Stomach smooth muscle (tissue), 2 donors: ENCODE measurements at regions not wholly inside any gene's neighbourhood (a gene's known extent, or its start where the extent isn't known, plus 50 kb on each side); places are given as distances from the start of the nearest gene placed in this dataset.

Experiments
- H3K27ac ChIP-seq: one replicate; pipeline ENCODE4 v1.7.0; 2013; ENCODE audit warnings: mild to moderate bottlenecking, low read length, inconsistent platforms
- H3K27me3 ChIP-seq, 2 donors: one replicate each; pipeline ENCODE4 v1.7.0; 2013; ENCODE audit warnings: low read length in 2 of 2; ENCODE audit not compliant: insufficient read depth in 2 of 2, control insufficient read depth in 1 of 2
- H3K36me3 ChIP-seq, 2 donors: one replicate each; pipeline ENCODE4 v1.7.0; 2013; ENCODE audit warnings: low read length in 2 of 2; ENCODE audit not compliant: control insufficient read depth in 2 of 2, insufficient read depth in 2 of 2
- H3K4me1 ChIP-seq: one replicate; pipeline ENCODE4 v1.7.0; 2013; ENCODE audit warnings: low read length; ENCODE audit not compliant: control insufficient read depth, insufficient read depth
- H3K4me3 ChIP-seq, 2 donors: one replicate each; pipeline ENCODE4 v1.7.0; 2013; ENCODE audit warnings: low read length in 2 of 2
- H3K9ac ChIP-seq, 2 donors: one replicate each; pipeline ENCODE4 v1.7.0; 2013; ENCODE audit warnings: low read length in 2 of 2, mild to moderate bottlenecking in 1 of 2
- H3K9me3 ChIP-seq, 2 donors: one replicate each; pipeline ENCODE4 v1.7.0; 2013; ENCODE audit warnings: low read length in 2 of 2; ENCODE audit not compliant: control insufficient read depth in 2 of 2
- donor health status: healthy.
- donor health status: Pancreatic carcinoma.

DNA sequence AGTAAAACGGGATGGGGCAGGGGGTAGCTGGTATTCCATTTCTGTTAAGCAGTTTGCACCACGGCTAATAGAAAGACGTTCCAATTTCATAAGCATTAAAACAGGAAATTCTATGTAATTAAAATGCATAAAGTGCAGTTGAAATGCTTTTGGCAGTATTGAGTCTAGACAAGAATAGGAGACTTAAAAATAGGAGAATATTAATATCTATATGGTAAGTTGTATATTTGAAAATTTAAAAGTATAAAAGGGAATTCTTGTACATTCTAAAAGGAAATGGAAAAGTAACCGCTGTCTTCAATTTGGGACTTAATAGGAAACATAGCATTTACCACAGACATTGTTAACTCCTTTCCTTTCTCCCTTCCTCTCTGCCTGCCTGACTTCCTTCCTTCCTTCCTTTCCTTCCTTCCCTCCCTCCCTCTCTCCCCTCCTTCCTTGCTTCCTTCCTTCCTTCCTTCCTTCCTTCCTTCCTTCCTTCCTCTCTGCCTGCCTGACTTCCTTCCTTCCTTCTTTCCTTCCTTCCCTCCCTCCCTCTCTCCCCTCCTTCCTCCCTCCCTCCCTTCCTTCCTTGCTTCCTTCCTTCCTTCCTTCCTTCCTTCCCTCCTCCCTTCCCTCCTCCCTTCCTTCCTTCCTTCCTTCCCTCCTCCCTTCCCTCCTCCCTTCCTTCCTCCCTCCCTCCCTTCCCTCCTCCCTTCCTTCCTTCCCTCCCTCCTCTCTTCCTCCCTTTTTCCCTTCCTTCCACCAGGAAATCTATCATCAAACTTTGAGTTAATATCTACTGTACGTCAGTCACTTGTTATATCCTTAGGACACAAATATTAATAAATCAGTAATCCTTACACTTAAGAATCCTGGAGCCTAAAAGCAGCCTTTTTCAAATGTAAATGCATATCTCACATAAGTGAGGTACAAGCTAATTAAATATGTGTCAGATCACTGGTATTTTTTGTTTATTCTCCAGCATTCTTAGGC, 1049.3 kb downstream of the GALC start:
- H3K36me3 ChIP-seq, result no peaks in the 10 kb centered on the region
- no peak overlapping the region for H3K4me3 ChIP-seq
- H3K27ac ChIP-seq, result no peak overlapping the region
- H3K4me1 ChIP-seq, result no peaks in the 10 kb centered on the region
- H3K27me3 ChIP-seq, result no peaks in the 10 kb centered on the region
- no peak overlapping the region for H3K9ac ChIP-seq
- H3K9me3 ChIP-seq, result no peaks in the 10 kb centered on the region

DNA sequence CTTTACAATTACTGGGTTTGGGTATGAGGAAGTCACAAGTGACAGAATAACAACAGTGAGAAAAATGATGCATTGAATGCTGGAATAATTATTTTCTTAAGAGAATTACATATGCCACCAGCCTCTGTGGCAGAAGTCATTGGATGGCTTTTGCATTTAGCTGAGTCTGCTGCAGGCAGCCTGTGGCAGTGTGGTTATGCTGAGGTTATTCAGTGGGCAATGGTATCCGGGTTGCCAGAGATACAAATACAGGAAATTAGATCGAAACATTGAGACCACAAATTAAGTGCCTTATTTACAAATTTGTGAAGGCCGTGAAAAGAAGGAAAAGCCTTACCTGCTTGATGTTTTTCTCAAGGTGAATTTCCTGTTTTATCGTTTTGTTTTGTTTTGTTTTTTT, 1050.0 kb downstream of the GALC start:
- Histone ChIP-seq H3K9ac (no peak overlapping the region), H3K27ac (no peak overlapping the region), H3K4me1 (no peaks in the 10 kb centered on the region), H3K36me3 (no peaks in the 10 kb centered on the region), H3K9me3 (no peaks in the 10 kb centered on the region), H3K27me3 (no peaks in the 10 kb centered on the region), H3K4me3 (no peak overlapping the region)

DNA sequence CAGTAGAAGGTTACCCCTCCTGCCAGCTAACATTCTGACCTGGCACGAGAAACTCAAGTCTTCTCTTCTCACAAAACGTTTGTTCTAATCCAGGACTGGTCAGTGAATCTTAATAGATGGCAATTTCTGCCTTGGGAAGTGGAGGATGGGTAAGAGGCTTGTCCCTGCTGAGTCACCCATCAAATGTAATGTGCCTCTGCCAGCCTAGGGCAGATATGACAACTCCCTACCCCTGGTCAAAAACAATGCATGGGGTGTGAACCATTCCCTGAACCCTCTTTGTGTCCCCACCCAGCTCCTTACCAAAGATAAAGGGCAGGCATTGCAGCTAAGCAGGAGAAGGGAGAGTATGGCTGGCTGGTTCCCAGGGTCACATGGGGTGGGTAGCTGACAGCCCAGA, 1052.9 kb downstream of the GALC start:
- Histone ChIP-seq H3K4me1 (no peaks in the 10 kb centered on the region), H3K27ac (no peak overlapping the region), H3K9ac (no peak overlapping the region), H3K36me3 (no peaks in the 10 kb centered on the region), H3K9me3 (no peaks in the 10 kb centered on the region), H3K4me3 (no peak overlapping the region), H3K27me3 (no peaks in the 10 kb centered on the region)

DNA sequence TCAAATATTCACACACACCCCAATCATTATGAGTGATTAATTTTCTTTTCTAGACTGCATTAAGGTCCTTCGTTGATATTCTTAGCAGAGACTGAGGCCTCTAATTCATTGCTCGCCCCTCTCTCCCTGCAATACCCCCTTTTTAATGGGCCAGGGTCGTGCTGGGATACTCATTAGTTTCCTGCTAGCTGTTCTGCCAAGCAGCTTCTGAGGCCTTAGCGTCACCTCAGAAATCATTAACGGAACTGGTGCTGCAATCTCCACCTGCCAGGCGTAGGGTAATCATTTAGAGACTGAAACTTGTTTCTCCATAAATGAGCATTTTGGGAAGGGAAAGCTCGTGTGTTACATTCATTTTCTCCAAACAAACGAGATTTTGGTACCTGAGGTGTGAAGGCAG, 1054.7 kb downstream of the GALC start:
- no peaks in the 10 kb centered on the region for H3K36me3 ChIP-seq
- no peak overlapping the region for H3K4me3 ChIP-seq
- H3K9ac ChIP-seq, result no peak overlapping the region
- no peaks in the 10 kb centered on the region for H3K27me3 ChIP-seq
- H3K27ac ChIP-seq, result no peak overlapping the region
- H3K4me1 ChIP-seq, result no peaks in the 10 kb centered on the region
- no peaks in the 10 kb centered on the region for H3K9me3 ChIP-seq

DNA sequence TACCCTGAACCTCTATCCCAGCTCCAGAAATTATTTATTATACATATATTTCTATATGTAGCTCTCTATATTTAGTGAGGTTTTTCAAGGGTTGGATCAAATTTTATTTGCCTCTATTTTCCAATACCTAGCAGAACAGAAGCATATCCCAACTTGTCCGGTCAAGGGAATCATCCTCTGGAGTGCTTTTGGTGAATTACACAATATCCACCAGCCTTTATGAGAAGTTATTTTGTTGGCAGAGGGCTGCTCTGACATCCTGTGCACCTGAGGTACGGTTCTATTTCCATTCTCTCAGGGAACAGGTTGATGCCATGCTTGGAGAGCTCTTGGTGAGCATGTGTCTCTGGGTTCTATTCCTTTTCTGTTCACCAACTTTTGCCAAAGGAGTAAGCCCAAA, 1056.4 kb downstream of the GALC start:
- Histone ChIP-seq H3K9ac (no peak overlapping the region), H3K4me1 (no peaks in the 10 kb centered on the region), H3K27ac (no peak overlapping the region), H3K4me3 (no peak overlapping the region), H3K36me3 (no peaks in the 10 kb centered on the region), H3K27me3 (no peaks in the 10 kb centered on the region), H3K9me3 (no peaks in the 10 kb centered on the region)

DNA sequence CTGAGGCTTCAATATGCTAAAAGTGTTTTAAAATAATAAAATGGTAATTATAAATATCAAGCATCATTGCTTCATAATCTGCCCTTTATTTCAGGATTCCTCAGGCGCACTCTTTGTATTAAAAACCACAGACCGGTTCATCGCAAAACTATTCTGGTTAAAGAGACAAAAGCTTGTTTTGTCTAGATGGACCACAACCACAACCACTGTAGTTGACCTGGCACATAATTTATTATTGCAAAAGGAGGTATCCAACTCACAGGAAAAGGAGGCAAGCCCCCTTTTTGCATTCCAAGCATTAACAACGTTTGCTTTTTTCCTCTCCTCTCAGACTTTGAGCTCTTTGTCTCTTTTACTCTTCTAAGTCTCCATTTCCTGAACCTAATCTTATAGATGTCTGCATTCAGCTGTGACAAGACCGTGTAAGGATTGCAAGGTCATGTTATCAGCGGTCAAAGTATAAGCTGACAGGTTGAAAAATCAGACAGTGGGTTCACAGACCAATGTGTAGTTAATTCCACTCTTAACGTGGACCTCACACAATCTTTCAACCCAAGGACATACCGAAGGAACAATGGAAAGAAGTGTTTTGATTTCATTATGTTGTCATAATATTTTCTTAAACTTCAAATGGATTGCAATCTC, 1057.6 kb downstream of the GALC start:
- H3K4me3 ChIP-seq, result no peak overlapping the region
- no peaks in the 10 kb centered on the region for H3K9me3 ChIP-seq
- H3K4me1 ChIP-seq, result no peaks in the 10 kb centered on the region
- H3K27ac ChIP-seq, result no peak overlapping the region
- no peaks in the 10 kb centered on the region for H3K36me3 ChIP-seq
- no peaks in the 10 kb centered on the region for H3K27me3 ChIP-seq
- H3K9ac ChIP-seq, result no peak overlapping the region

DNA sequence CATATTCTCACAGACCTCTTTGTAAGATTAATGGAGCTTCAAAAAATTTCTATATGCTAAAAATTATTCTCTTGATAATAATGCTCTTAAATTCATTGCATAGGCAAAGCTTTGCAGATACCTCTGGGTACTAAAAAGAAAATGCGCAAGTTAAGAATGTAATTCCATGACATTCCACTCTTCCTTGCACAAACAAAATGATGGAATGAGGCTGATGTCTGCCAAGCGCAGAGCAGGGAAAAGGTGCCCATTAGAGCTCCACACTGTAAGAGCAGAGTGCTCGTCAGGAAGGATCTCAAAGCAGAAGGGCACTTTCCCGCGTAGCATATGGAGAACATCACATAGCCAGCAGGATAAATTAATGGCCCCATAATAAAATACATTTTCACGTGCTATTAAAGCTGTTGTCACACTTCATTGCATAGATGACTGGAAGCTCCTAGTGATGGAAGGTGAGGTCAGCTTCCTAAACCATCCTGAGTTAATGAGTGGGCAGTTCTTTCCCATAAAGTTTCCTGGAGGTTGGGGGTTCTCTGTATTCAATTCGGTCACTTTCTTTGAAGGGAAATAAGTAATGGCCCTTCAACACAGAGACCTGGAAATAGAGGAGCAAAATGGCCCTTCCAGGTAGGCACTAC, 1058.9 kb downstream of the GALC start:
- H3K9me3 ChIP-seq, result no peaks in the 10 kb centered on the region
- no peaks in the 10 kb centered on the region for H3K36me3 ChIP-seq
- no peak overlapping the region for H3K27ac ChIP-seq
- H3K4me1 ChIP-seq, result no peaks in the 10 kb centered on the region
- H3K27me3 ChIP-seq, result no peaks in the 10 kb centered on the region
- H3K9ac ChIP-seq, result no peak overlapping the region
- no peak overlapping the region for H3K4me3 ChIP-seq

DNA sequence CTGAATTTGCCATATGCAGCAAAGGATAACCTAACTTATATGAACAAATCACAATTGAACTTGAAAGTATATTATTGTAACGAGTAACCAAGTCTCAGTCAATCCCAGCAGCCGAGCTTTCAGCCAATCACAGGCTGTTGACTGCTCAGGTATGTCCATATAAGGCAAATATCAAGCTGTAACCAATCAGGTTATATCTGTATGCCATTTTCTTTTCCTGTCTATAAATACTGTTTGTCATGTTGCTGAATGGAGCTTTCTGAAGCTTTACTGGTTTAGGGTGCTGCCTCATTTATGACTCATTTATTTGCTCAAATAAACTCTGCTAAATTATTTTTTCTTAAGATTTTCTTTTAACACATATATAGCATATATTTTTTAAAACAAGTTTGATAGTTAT, 1059.5 kb downstream of the GALC start:
- Histone ChIP-seq H3K27ac (no peak overlapping the region), H3K9ac (no peak overlapping the region), H3K4me1 (no peaks in the 10 kb centered on the region), H3K27me3 (no peaks in the 10 kb centered on the region), H3K9me3 (no peaks in the 10 kb centered on the region), H3K4me3 (no peak overlapping the region), H3K36me3 (no peaks in the 10 kb centered on the region)

DNA sequence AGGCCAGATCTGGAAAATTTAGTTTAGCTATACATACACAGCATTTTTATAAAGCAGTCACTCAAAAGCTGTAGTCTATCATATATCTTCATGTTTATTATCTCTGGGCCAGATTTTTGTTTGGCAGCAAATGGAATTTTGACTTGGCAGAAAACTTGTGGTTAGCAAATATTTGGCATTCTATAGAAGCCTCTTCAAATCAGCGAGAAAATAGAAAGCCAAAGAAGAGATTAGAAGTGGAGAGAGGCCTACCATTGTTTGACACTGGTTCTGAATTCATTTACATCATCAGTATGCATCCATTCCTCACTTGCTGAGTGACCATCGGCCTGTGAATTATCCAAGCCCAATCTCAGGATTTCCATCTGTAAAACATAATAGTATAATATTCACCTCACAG, 1077.6 kb downstream of the GALC start:
- no peak overlapping the region for H3K27ac ChIP-seq
- H3K27me3 ChIP-seq, result no peaks in the 10 kb centered on the region
- no peaks in the 10 kb centered on the region for H3K9me3 ChIP-seq
- no peak overlapping the region for H3K4me3 ChIP-seq
- H3K36me3 ChIP-seq, result no peaks in the 10 kb centered on the region
- H3K9ac ChIP-seq, result no peak overlapping the region
- no peaks in the 10 kb centered on the region for H3K4me1 ChIP-seq

DNA sequence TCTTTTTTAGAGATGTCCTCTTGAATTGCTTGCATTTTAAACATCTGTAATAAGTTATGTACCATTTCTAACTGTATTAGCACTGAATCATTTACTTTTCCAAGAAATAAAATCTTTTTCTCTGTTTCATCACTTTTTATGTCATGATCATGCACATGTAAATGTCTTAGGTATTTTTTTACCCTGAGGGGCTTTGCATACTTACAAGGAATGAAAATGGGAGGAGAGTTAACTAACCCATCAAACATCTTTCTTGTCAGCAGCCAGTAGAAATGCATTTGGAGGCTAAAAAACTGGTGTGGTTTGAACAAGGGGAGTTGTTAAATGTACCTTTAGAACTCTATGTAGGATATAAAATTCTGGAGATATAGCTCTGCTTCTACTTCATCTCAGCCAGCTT, 1080.3 kb downstream of the GALC start:
- Histone ChIP-seq H3K27ac (no peak overlapping the region), H3K36me3 (no peaks in the 10 kb centered on the region), H3K4me1 (no peaks in the 10 kb centered on the region), H3K27me3 (no peaks in the 10 kb centered on the region), H3K4me3 (no peak overlapping the region), H3K9me3 (no peaks in the 10 kb centered on the region), H3K9ac (no peak overlapping the region)
